Adrenal gland (tissue), 9 donors: ENCODE measurements at regions not wholly inside any gene's neighbourhood (a gene's known extent, or its start where the extent isn't known, plus 50 kb on each side); places are given as distances from the start of the nearest gene placed in this dataset.

Experiments
- DNase-seq, 7 donors: peaks; one replicate each; pipeline ENCODE4 v3.0.0-alpha.2; 2019 to 2020
- H3K27ac ChIP-seq, 5 donors: fragments of 200-600 bp; sonication (generic) in 4 of 5; 1 replicate in 3 of 5; 2 replicates in 2 of 5; pipeline versions ENCODE4 v1.5.1 to v1.8.0; 2016 to 2020; ENCODE audit warnings: mild to moderate bottlenecking in 1 of 5
- H3K27me3 ChIP-seq: fragments of 200-600 bp; 2 replicates; pipeline ENCODE4 v1.8.0; 2021
- H3K36me3 ChIP-seq, 2 donors: fragments of 200-600 bp; replicated peaks in 1 of 2; 1 replicate in 1 of 2; 2 replicates in 1 of 2; pipeline versions ENCODE4 v1.5.1 to v1.8.0; 2018 to 2022
- H3K4me1 ChIP-seq, 2 donors: fragments of 200-600 bp; replicated peaks in 1 of 2; 1 replicate in 1 of 2; 2 replicates in 1 of 2; pipeline versions ENCODE4 v1.5.1 to v1.8.0; 2018 to 2021
- H3K4me3 ChIP-seq, 4 donors: fragments of 200-600 bp; sonication (generic) in 3 of 4; one replicate each; pipeline ENCODE4 v1.5.1; 2016 to 2018
- H3K9me3 ChIP-seq, 3 donors: fragments of 200-600 bp; sonication (generic) in 1 of 3; replicated peaks in 1 of 3; 1 replicate in 2 of 3; 2 replicates in 1 of 3; pipeline versions ENCODE4 v1.5.1 to v1.8.0; 2016 to 2021
- POLR2A ChIP-seq, 2 donors: fragments of 450-650 bp; IDR thresholded peaks; one replicate each; pipeline ENCODE4 v1.6.1; 2017; ENCODE audit warnings: antibody characterized with exemption in 2 of 2, mild to moderate bottlenecking in 2 of 2, moderate library complexity in 1 of 2
- WGBS, 4 donors: extraction: QIAGEN DNeasy Blood & Tissue Kit in 2 of 4; methylation state at CpG; one replicate each; pipeline versions ENCODE4 v1.1.5 to v1.1.7; 2013 to 2017; 5-methylcytosine and 5-hydroxymethylcytosine counted together
- intact Hi-C, 2 donors: fragments of 100-400 bp; cut with DNase I; formaldehyde crosslinking; loops; one replicate each; pipeline versions ENCODE4 v1.14.1 to v1.15.0; 2022 to 2023
- TF ChIP-seq, protein P1 (sequence below), 6 experiments: fragments of 450-650 bp in 4 of 6; fragments of 200-600 bp in 2 of 6; sonication (generic) in 1 of 6; IDR thresholded peaks; 1 replicate in 5 of 6; 2 replicates in 1 of 6; pipeline versions ENCODE4 v1.5.1 to v1.8.0; 2016 to 2021; ENCODE audit warnings: antibody characterized with exemption in 6 of 6, mild to moderate bottlenecking in 2 of 6, moderate library complexity in 1 of 6
- donor health status: healthy with polysubstance abuse.
- donor health status: Bipolar disorder and iron deficiency.
- donor health status: DM: yes; HTN: yes; CAD: no.
- donor health status: DM: no; HTN: no; CAD: no.
- donor health status: DM: no; HTN: no; CAD: no.

DNA sequence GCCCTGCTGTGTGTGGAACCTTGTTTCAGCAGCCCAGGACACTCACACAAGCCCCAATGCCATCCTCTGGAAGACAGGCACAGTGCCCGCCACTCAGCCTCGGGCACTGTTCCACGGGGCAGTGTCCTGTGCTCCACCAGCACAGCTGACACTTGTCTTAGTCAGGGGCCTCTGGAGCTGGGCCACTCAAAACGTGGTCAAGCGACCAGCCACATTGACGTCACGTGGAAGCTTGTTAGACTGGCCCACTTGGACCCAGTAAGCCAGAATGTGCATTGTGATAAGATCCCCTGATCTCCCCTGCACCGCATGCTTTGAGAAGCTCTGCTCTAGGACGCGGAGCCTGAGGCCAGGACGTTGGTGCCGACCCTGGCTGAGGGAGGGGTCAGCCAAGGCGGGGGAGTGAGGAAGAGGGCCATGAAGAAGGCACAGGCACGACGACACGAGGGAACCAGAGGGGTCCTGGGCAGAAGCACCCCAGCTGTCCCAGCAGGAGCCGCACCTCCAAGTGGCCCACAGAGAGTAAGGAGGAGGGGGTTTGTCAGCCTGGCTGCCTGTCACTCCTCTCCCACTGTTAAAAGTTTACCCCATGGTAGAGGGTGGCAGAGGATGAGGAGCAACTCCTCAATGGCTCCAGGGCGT, 64.6 kb downstream of the LINC01488 start:
- Histone ChIP-seq H3K9me3 (peaks cover 0 to 6% (median 0%) of the 10 kb centered on the region in 3 donors), H3K4me1 (no peaks in the 10 kb centered on the region), H3K4me3 (no peak overlapping the region), H3K27me3 (no peaks in the 10 kb centered on the region), H3K36me3 (no peaks in the 10 kb centered on the region), H3K27ac (no peak overlapping the region)
- TF ChIP-seq, protein P1, sequence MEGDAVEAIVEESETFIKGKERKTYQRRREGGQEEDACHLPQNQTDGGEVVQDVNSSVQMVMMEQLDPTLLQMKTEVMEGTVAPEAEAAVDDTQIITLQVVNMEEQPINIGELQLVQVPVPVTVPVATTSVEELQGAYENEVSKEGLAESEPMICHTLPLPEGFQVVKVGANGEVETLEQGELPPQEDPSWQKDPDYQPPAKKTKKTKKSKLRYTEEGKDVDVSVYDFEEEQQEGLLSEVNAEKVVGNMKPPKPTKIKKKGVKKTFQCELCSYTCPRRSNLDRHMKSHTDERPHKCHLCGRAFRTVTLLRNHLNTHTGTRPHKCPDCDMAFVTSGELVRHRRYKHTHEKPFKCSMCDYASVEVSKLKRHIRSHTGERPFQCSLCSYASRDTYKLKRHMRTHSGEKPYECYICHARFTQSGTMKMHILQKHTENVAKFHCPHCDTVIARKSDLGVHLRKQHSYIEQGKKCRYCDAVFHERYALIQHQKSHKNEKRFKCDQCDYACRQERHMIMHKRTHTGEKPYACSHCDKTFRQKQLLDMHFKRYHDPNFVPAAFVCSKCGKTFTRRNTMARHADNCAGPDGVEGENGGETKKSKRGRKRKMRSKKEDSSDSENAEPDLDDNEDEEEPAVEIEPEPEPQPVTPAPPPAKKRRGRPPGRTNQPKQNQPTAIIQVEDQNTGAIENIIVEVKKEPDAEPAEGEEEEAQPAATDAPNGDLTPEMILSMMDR (IDR thresholded peaks at IDR 0.05): no peak
- TF ChIP-seq POLR2A (IDR thresholded peaks at IDR 0.05): no peak
- no peak for DNase-seq
- intact Hi-C loops: no loop called here
- WGBS, 4 donors: 71 to 91% (median 79%) methylated on average over 11 to 18 of the region's 18 CpGs

DNA sequence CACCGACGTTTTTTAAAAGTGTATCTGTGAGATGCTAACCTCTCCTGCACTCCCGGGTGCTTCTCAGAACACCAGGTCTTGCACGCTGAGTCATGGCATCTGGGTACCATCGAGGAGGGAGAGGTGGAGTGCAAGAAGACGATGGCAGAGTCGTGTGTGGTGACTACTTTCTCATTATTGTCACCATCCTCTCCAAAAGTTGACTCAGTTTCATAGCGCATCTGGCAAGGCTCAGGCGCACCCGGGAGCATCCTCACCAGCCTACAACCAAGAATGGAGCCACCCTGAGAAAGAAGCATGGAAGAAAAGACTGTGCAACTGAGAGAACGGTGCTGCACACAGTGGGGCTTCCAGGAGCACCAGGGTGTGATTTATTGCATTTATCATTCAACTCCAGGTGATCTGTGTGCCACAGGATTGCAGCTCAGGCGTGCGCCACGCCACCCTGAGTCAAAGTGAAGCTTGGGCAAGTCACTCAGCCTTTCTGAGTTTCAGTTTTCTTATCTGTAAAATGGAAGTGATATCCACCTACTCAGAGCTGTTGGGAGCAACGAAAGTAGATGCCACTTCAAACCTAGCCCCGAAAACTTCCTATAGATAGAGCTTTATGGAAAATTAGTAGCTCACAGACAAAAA, 65.4 kb downstream of the LINC01488 start:
- H3K9me3 ChIP-seq: peaks cover 0 to 6% (median 0%) of the 10 kb centered on the region in 3 donors
- 74 to 84% (median 81%) methylated on average over 15 to 16 of the region's 16 CpGs for WGBS, 4 donors
- intact Hi-C loops: no loop called here
- no peak overlapping the region for H3K4me3 ChIP-seq
- H3K36me3 ChIP-seq: no peaks in the 10 kb centered on the region
- no peak for DNase-seq
- H3K27ac ChIP-seq: no peak overlapping the region
- TF ChIP-seq, protein P1 (IDR thresholded peaks at IDR 0.05): no peak
- TF ChIP-seq POLR2A (IDR thresholded peaks at IDR 0.05): no peak
- H3K27me3 ChIP-seq: no peaks in the 10 kb centered on the region
- no peaks in the 10 kb centered on the region for H3K4me1 ChIP-seq

DNA sequence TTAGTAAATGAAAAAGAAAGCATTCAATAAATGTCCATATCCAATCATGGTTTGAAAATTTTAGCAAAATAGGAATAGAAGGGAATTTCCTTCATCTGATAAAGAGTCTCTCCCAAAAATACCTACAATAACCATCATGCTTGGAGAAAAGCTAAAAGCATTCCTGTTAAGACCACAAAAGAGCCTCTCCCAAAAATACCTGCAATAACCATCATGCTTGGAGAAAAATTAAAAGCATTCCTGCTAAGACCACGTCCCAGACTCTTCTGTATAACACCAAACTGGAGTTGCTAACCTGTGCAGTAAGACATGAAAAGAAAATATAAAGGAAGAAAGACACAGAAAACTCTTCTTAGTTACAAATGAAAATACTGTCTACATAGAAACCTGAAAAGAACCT, 69.4 kb downstream of the LINC01488 start:
- no peak for DNase-seq
- intact Hi-C loops: no loop called here
- WGBS, 4 donors: 55 to 75% (median 69%) methylated on average over 1 of the region's 1 CpG
- peaks cover 0 to 6% (median 0%) of the 10 kb centered on the region in 3 donors for H3K9me3 ChIP-seq
- H3K27me3 ChIP-seq: no peaks in the 10 kb centered on the region
- TF ChIP-seq, protein P1 (IDR thresholded peaks at IDR 0.05): no peak
- no peak for TF ChIP-seq POLR2A (IDR thresholded peaks at IDR 0.05)
- no peaks in the 10 kb centered on the region for H3K4me1 ChIP-seq
- no peak overlapping the region for H3K27ac ChIP-seq
- no peak overlapping the region for H3K4me3 ChIP-seq
- H3K36me3 ChIP-seq: no peaks in the 10 kb centered on the region

DNA sequence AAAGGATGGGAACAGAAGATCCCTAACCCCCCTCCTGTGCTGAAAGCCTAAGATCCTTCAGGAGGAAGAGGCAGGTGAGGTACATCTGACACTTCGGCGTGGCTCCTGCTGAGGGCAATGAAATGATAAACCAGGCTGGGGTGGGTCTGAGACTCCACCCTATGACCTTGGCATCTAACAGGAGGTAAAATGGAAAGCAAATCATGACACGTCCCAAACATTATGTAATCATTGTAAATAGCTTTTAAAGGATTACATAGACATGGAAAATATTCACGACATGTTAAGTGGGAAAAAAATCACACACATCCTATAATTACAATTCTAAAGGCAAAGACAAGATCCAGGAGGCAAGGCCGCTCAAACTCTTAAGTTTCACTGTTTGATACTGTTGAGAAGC, 70.5 kb downstream of the LINC01488 start:
- no peaks in the 10 kb centered on the region for H3K4me1 ChIP-seq
- peak in 1 of 7 donors; percentile 2 for DNase-seq
- H3K4me3 ChIP-seq: no peak overlapping the region
- H3K27ac ChIP-seq: no peak overlapping the region
- intact Hi-C loops: no loop called here
- TF ChIP-seq POLR2A (IDR thresholded peaks at IDR 0.05): no peak
- TF ChIP-seq, protein P1 (IDR thresholded peaks at IDR 0.05): no peak
- 86 to 94% (median 90%) methylated on average over 5 of the region's 5 CpGs for WGBS, 4 donors
- no peaks in the 10 kb centered on the region for H3K27me3 ChIP-seq
- H3K9me3 ChIP-seq: peaks cover 0 to 6% (median 0%) of the 10 kb centered on the region in 3 donors
- no peaks in the 10 kb centered on the region for H3K36me3 ChIP-seq
